Kidney (tissue), 13 donors: ENCODE measurements at regions not wholly inside any gene's neighbourhood (a gene's known extent, or its start where the extent isn't known, plus 50 kb on each side); places are given as distances from the start of the nearest gene placed in this dataset.

Experiments
- DNase-seq, 5 donors: peaks; one replicate each; pipeline ENCODE4 v3.0.0-alpha.2; 2013 to 2020
- FAIRE-seq: peaks from 2 replicates; lab custom pipeline; 2012; peaks lifted over from hg19 to GRCh38; lab: Jason Lieb, UNC
- H3K27ac ChIP-seq, 2 donors: one replicate each; pipeline ENCODE4 v1.7.0; 2013; ENCODE audit warnings: low read depth in 2 of 2, low read length in 2 of 2, inconsistent platforms in 1 of 2
- H3K27me3 ChIP-seq: one replicate; pipeline ENCODE4 v1.7.1; 2013; ENCODE audit warnings: low read length, inconsistent platforms; ENCODE audit not compliant: control insufficient read depth, insufficient read depth
- H3K36me3 ChIP-seq, 3 donors: one replicate each; pipeline versions ENCODE4 v1.7.0 to v1.7.1; 2013; ENCODE audit warnings: low read length in 3 of 3, control low read depth in 1 of 3, inconsistent platforms in 1 of 3; ENCODE audit not compliant: insufficient read depth in 3 of 3, control insufficient read depth in 2 of 3
- H3K4me1 ChIP-seq, 3 donors: one replicate each; pipeline versions ENCODE4 v1.7.0 to v1.7.1; 2013; ENCODE audit warnings: low read length in 3 of 3, inconsistent platforms in 1 of 3, low read depth in 1 of 3; ENCODE audit not compliant: control insufficient read depth in 2 of 3, insufficient read depth in 2 of 3
- H3K4me3 ChIP-seq, 3 donors: one replicate each; pipeline versions ENCODE4 v1.7.0 to v1.8.1; 2013; ENCODE audit warnings: low read length in 3 of 3, control low read depth in 1 of 3, inconsistent platforms in 1 of 3
- H3K9ac ChIP-seq, 3 donors: one replicate each; pipeline versions ENCODE4 v1.7.0 to v1.7.1; 2013; ENCODE audit warnings: low read length in 3 of 3, control low read depth in 1 of 3, inconsistent platforms in 1 of 3
- H3K9me3 ChIP-seq, 3 donors: one replicate each; pipeline versions ENCODE4 v1.7.0 to v1.7.1; 2013; ENCODE audit warnings: low read length in 3 of 3, control low read depth in 1 of 3, inconsistent platforms in 1 of 3; ENCODE audit not compliant: control insufficient read depth in 2 of 3, insufficient read depth in 1 of 3
- intact Hi-C: fragments of 100-400 bp; cut with DNase I; formaldehyde crosslinking; loops from one replicate; pipeline ENCODE4 v1.11.1; 2022
- TF ChIP-seq, protein P1 (sequence below): IDR thresholded peaks from 3 replicates; pipeline ENCODE4 v1.5.1; 2012; ENCODE audit warnings: mild to moderate bottlenecking, moderate library complexity, borderline replicate concordance; ENCODE audit not compliant: insufficient read depth; ENCODE audit errors: extremely low read depth
- donor health status: control.
- donor health status: control.
- donor health status: control.
- donor health status: control.
- donor health status: control.
- donor health status: DM: yes; HTN: yes; CAD: no.
- donor health status: Normal renal cell carcinoma (clear cell type).

DNA sequence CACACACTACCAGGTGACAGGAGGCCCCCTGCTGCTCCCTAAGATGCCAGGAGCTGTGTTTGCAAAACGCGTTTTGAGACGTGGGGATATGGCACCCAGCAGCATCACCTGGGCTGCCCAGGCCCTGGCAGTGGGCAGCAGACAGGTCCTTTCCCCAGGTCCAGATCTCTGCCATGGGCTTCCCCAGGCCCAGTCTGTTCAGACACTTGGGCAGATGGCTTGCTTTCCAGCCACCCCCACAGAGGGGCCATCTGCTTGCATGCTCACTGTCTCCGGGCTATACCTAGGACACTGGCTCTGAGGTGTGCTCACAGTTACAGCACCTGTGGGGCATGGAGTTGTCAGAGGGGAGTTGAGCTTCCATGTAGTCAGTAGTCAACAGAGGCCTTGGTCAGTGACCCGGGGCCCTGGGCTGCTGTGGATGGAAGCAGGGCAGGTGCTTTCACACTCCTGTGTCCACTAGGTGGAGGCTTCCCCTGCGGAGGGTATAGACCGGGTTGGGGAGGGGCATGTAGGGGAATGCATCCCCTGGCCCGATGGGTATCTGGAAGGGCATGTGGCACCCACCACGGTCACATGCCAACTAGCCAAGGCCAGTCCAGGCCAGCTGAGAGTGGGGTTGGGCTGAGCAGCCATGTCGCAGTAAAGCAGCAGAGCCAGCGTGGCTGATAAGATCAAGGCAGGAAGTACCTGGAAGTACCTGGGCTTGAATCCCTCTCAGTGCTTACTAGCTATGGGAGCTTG, 185.4 kb upstream of the SLC24A3 start:
- no peaks in the 10 kb centered on the region for H3K36me3 ChIP-seq
- TF ChIP-seq, protein P1, sequence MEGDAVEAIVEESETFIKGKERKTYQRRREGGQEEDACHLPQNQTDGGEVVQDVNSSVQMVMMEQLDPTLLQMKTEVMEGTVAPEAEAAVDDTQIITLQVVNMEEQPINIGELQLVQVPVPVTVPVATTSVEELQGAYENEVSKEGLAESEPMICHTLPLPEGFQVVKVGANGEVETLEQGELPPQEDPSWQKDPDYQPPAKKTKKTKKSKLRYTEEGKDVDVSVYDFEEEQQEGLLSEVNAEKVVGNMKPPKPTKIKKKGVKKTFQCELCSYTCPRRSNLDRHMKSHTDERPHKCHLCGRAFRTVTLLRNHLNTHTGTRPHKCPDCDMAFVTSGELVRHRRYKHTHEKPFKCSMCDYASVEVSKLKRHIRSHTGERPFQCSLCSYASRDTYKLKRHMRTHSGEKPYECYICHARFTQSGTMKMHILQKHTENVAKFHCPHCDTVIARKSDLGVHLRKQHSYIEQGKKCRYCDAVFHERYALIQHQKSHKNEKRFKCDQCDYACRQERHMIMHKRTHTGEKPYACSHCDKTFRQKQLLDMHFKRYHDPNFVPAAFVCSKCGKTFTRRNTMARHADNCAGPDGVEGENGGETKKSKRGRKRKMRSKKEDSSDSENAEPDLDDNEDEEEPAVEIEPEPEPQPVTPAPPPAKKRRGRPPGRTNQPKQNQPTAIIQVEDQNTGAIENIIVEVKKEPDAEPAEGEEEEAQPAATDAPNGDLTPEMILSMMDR, result no peak
- H3K9me3 ChIP-seq, result no peaks in the 10 kb centered on the region
- no peaks in the 10 kb centered on the region for H3K27me3 ChIP-seq
- no peak overlapping the region for H3K9ac ChIP-seq
- intact Hi-C loops, result no loop called here
- no peak for FAIRE-seq
- H3K27ac ChIP-seq, result no peak overlapping the region
- no peak for DNase-seq
- no peaks in the 10 kb centered on the region for H3K4me1 ChIP-seq
- H3K4me3 ChIP-seq, result no peak overlapping the region

DNA sequence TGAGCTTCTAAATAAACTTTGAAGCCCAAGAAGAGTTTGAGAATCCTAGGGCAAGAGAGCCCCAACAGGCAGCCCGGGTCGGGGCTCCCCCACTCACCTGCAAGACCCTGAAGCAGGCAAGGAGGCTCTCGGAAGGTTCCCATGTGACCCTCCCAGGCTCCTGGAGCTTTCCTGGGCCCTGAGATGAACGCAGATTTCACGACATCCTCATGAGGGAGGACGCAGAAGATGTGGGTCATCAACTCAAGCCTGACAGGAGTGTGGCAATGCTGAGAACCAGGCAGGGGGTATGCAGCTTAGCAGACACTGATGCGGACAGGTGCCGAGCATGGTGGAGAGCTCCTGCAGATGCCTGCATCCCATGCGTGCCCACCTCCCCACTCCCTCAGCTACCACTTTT, 184.5 kb upstream of the SLC24A3 start:
- no peaks in the 10 kb centered on the region for H3K27me3 ChIP-seq
- no peaks in the 10 kb centered on the region for H3K4me1 ChIP-seq
- H3K36me3 ChIP-seq, result no peaks in the 10 kb centered on the region
- no peak overlapping the region for H3K27ac ChIP-seq
- no peaks in the 10 kb centered on the region for H3K9me3 ChIP-seq
- FAIRE-seq (no peak), DNase-seq (no peak)
- H3K9ac ChIP-seq, result no peak overlapping the region
- TF ChIP-seq, protein P1, result no peak
- no peak overlapping the region for H3K4me3 ChIP-seq
- intact Hi-C loops, result no loop called here

DNA sequence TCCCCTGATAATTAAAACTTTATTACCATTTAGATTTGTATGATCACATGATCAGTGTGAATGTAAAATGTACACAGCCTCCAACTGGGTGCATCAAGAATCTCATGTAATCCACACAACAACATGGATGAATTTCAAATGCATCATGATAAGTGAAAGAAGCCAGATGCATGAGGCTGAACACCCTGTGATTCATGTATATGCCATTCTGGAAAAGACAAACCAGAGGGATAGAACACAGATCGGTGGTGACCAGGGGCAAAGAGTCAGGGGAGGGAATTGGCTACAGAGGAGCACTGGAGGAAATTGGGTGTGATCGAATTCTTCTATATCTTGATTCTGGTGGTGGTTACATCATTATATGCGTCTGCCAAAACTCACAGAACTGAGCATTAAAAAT, 170.7 kb upstream of the SLC24A3 start:
- H3K9ac ChIP-seq, result no peak overlapping the region
- H3K27ac ChIP-seq, result no peak overlapping the region
- DNase-seq, result no peak
- H3K36me3 ChIP-seq, result no peaks in the 10 kb centered on the region
- no peak overlapping the region for H3K4me3 ChIP-seq
- H3K4me1 ChIP-seq, result no peaks in the 10 kb centered on the region
- TF ChIP-seq, protein P1, result no peak
- H3K9me3 ChIP-seq, result no peaks in the 10 kb centered on the region
- intact Hi-C loops, result no loop called here
- FAIRE-seq, result no peak
- H3K27me3 ChIP-seq, result no peaks in the 10 kb centered on the region

DNA sequence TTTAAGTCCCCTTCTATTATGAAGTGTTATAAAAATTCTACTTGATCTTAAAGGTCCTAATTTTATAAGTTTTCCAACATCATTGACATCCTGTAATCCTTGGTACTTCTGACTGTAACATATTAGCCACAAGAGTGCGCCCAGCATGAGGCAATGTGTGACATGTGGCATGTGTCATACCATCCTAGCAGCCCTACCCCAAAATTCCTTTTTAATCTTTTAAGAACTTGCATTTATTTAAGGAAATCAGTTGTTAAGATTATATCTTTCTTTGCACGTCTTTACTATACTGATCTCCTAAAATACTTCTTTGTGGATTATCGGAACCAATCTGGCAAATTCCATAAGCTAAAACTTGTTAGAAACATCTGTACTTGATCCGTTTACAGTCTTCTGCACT, 167.1 kb upstream of the SLC24A3 start:
- no peaks in the 10 kb centered on the region for H3K27me3 ChIP-seq
- no peaks in the 10 kb centered on the region for H3K36me3 ChIP-seq
- FAIRE-seq (no peak), DNase-seq (no peak)
- no peak overlapping the region for H3K4me3 ChIP-seq
- H3K9ac ChIP-seq, result no peak overlapping the region
- no peak overlapping the region for H3K27ac ChIP-seq
- no peaks in the 10 kb centered on the region for H3K9me3 ChIP-seq
- intact Hi-C loops, result no loop called here
- no peaks in the 10 kb centered on the region for H3K4me1 ChIP-seq
- TF ChIP-seq, protein P1, result no peak
